ENCODE measurements at regions not wholly inside any gene's neighbourhood (a gene's known extent, or its start where the extent isn't known, plus 50 kb on each side); places are given as distances from the start of the nearest gene placed in this dataset.

DNA sequence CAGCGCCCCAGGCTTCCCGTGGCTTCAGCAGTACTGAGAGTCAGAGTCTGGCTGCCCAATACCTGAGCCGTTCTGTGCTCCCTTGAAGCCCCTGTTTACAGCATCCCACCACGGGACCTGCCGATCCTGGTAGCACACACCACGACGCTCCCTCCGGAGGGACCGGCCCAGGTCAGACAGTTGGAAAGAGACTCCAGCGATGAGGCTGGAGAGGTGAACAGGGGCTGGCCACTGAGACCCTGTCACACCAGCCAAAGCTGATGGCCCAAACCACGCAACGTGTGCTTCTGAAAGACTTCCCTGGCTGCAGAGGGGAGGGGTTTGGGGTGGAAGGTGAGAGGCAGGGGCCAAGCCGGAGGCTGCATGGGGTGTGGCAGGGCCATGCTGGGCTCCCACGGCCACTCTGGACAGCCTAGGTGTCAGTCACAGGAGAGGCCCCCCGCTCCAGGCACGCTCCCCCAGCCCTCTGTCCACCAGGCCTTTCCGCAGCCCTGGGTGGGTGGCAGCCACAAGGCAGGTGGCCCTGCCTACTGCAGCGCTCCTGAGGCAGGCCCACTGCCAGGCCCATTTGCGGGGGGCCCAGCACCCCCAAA lies 140.2 kb upstream of the CHST15 start:
- H3K4me3 Mint-ChIP-seq, result no peak overlapping the region

DNA sequence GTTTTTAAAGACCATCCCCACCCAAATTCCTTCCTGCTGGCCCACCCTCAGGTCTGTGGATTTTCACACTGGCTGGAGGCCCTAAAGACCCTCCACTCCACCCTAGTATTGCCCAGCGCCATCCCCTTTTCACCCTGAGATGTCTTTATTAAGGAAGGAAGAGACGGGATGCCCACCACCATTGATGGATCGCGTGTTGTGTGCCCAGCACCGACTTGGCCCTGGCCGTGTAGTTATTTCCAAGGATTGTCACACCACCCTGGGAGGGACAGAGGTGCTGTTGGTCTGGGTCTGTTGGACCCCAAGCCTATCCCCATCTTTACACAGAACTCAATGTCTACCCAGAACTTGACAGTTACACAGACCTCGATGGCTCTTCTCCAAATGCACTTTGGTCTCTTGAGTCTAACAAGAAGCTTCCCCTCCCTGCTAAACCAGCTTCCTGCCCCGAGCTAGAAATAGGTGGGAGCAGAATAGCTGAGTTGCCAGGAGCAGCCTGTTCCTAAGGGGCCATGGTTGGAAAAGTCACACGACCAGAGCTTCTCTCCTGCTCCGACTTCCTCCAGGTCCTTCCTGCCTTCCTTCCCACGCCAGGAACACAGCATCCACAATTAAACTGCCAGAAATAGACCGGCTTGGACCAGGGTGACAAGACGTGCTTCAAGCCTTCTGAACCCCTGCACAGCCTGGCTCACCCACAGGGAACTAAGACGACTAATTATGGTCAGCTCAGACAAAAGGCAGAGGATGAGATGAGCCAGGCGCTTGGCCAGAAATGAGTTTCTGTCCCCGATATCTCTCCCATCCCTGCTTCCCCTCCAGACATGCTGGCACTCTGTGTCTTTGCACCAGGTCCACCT lies 139.5 kb upstream of the CHST15 start:
- no peaks in the 10 kb centered on the region for H3K36me3 ChIP-seq (ENCODE audit: control insufficient read depth in 2 of 2, extremely low read depth in 1 of 2, insufficient read depth in 1 of 2, low read length in 1 of 2)
- Mint-ChIP-seq H3K27ac (no peak overlapping the region), H3K4me3 (no peak overlapping the region), H3K9me3 (peaks cover 0 to 3% (median 0%) of the 10 kb centered on the region in 3 donors), H3K36me3 (no peaks in the 10 kb centered on the region), H3K27me3 (no peaks in the 10 kb centered on the region), H3K4me1 (peaks cover 0 to 6% (median 0%) of the 10 kb centered on the region in 3 donors)
- no peaks in the 10 kb centered on the region for H3K4me1 ChIP-seq (ENCODE audit: control insufficient read depth in 1 of 2, extremely low read depth in 1 of 2, insufficient read depth in 2 of 2, low read length in 2 of 2)
- WGBS (ENCODE audit: insufficient coverage), result 51% methylated on average over 10 of the region's 16 CpGs
- ATAC-seq (replicated peaks in 1 of 4) (peak in 1 of 4 experiments; percentile 26), DNase-seq (peak in 1 of 35 experiments; percentile 3)
- no peaks in the 10 kb centered on the region for H3K9me3 ChIP-seq
- H3K27me3 ChIP-seq (replicated peaks in 1 of 2; ENCODE audit: control insufficient read depth in 2 of 2, extremely low read depth in 1 of 2, insufficient read depth in 2 of 2, low read length in 1 of 2), result no peaks in the 10 kb centered on the region
- POLR2A ChIA-PET, result no interaction called here
- no peak overlapping the region for H3K4me3 ChIP-seq (ENCODE audit: control insufficient read depth in 1 of 2, extremely low read depth in 1 of 2, low read length in 1 of 2)
- CTCF ChIA-PET, result interaction anchor here in 1 of 2 donors (0.6 kb wide), 1 partner anchor 24 kb away, joined by 5 read pairs; no protein-coding TSS in a partner anchor
- no peak overlapping the region for H3K27ac ChIP-seq (ENCODE audit: low read length)

More for the DNA sequence above, 140.2 kb upstream of the CHST15 start:
- Histone ChIP-seq H3K4me1 (ENCODE audit: control insufficient read depth in 1 of 2, extremely low read depth in 1 of 2, insufficient read depth in 2 of 2, low read length in 2 of 2) (no peaks in the 10 kb centered on the region), H3K9me3 (no peaks in the 10 kb centered on the region), H3K4me3 (ENCODE audit: control insufficient read depth in 1 of 2, extremely low read depth in 1 of 2, low read length in 1 of 2) (no peak overlapping the region), H3K27me3 (replicated peaks in 1 of 2; ENCODE audit: control insufficient read depth in 2 of 2, extremely low read depth in 1 of 2, insufficient read depth in 2 of 2, low read length in 1 of 2) (no peaks in the 10 kb centered on the region), H3K27ac (ENCODE audit: low read length) (no peak overlapping the region), H3K36me3 (ENCODE audit: control insufficient read depth in 2 of 2, extremely low read depth in 1 of 2, insufficient read depth in 1 of 2, low read length in 1 of 2) (no peaks in the 10 kb centered on the region)
- ATAC-seq (replicated peaks in 1 of 4) (no peak), DNase-seq (no peak)
- Mint-ChIP-seq H3K27me3 (no peaks in the 10 kb centered on the region), H3K27ac (no peak overlapping the region), H3K4me1 (peaks cover 0 to 6% (median 0%) of the 10 kb centered on the region in 3 donors), H3K36me3 (no peaks in the 10 kb centered on the region), H3K9me3 (peaks cover 0 to 3% (median 0%) of the 10 kb centered on the region in 3 donors)
- ChIA-PET CTCF (interaction anchor here in 1 of 2 donors (0.6 kb wide), 1 partner anchor 24 kb away, joined by 5 read pairs; no protein-coding TSS in a partner anchor), POLR2A (no interaction called here)
- 90% methylated on average over 16 of the region's 19 CpGs for WGBS (ENCODE audit: insufficient coverage)

DNA sequence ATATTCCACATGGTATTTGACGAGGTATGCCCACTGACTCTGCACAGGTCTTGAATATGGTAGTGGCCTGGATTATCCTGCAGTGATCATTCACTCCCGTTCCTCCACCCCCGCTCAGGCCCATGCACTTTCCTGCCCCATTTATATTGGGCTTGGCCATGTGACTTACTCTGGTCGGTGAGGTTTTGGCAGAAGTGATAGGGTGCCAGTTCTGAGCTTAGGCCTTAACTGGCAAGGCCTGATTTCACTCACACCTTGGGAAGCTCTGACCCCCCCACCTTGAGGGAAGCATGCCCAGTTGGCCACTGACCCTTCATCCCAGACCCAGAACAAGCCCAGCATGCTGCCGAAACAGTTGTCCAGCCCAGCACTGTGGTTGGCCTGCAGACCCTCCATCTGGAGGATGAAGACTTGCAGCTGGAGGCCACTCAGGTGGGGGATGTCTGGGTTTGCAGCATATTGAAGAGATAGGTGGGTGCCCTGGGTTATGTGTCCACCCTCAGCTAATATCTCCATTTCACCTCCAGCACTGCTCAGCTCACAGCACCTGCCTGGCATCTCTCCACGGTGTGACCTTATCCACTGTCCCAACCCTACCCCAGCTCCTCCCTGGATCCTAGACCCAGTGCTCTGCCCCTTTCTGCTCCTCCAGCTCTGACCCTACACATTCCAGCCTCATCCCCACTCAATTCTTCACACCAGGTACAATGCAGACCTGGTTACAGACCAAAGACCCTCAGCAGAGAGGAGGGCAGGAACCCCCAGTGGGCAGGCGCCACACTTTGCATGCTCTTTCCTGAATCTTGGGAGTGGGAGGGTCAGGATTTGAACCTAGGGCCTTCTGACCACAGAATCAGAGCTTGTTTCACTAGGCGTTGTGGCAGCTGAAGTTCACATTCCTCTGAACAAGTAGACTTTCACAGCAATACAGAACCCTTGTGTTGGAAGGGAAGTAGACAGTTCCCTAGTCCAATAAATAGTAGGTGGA lies 138.1 kb upstream of the CHST15 start:
- ChIA-PET CTCF (interaction anchor here in 1 of 2 donors (0.6 to 1.2 kb wide), 3 partner anchors 9 to 185 kb away, joined by 3 to 5 read pairs (median 3); no protein-coding TSS in a partner anchor), POLR2A (no interaction called here)
- ATAC-seq (replicated peaks in 1 of 4) (peak; percentile 42 to 63 (median 58)), DNase-seq (peak in 31 of 35 experiments; percentile 11 to 80 (median 66))
- peak overlapping the region in 1 of 2 donors; percentile 17 for H3K27ac Mint-ChIP-seq
- Histone ChIP-seq H3K9me3 (no peaks in the 10 kb centered on the region), H3K4me3 (ENCODE audit: control insufficient read depth in 1 of 2, extremely low read depth in 1 of 2, low read length in 1 of 2) (no peak overlapping the region), H3K27me3 (replicated peaks in 1 of 2; ENCODE audit: control insufficient read depth in 2 of 2, extremely low read depth in 1 of 2, insufficient read depth in 2 of 2, low read length in 1 of 2) (no peaks in the 10 kb centered on the region), H3K4me1 (ENCODE audit: control insufficient read depth in 1 of 2, extremely low read depth in 1 of 2, insufficient read depth in 2 of 2, low read length in 2 of 2) (no peaks in the 10 kb centered on the region), H3K36me3 (ENCODE audit: control insufficient read depth in 2 of 2, extremely low read depth in 1 of 2, insufficient read depth in 1 of 2, low read length in 1 of 2) (no peaks in the 10 kb centered on the region), H3K27ac (ENCODE audit: low read length) (no peak overlapping the region)
- H3K4me1 Mint-ChIP-seq, result peaks cover 0 to 13% (median 0%) of the 10 kb centered on the region in 3 donors
- WGBS (ENCODE audit: insufficient coverage), result 85% methylated on average over 3 of the region's 8 CpGs
- no peaks in the 10 kb centered on the region for H3K27me3 Mint-ChIP-seq
- peak overlapping the region in 1 of 3 donors; percentile 25 for H3K4me3 Mint-ChIP-seq
- H3K36me3 Mint-ChIP-seq, result no peaks in the 10 kb centered on the region
- H3K9me3 Mint-ChIP-seq, result peaks cover 0 to 3% (median 0%) of the 10 kb centered on the region in 3 donors

- Histone ChIP-seq H3K27ac (ENCODE audit: low read length) (no peak overlapping the region), H3K27me3 (replicated peaks in 1 of 2; ENCODE audit: control insufficient read depth in 2 of 2, extremely low read depth in 1 of 2, insufficient read depth in 2 of 2, low read length in 1 of 2) (no peaks in the 10 kb centered on the region), H3K4me1 (ENCODE audit: control insufficient read depth in 1 of 2, extremely low read depth in 1 of 2, insufficient read depth in 2 of 2, low read length in 2 of 2) (no peaks in the 10 kb centered on the region), H3K9me3 (no peaks in the 10 kb centered on the region), H3K36me3 (ENCODE audit: control insufficient read depth in 2 of 2, extremely low read depth in 1 of 2, insufficient read depth in 1 of 2, low read length in 1 of 2) (no peaks in the 10 kb centered on the region), H3K4me3 (ENCODE audit: control insufficient read depth in 1 of 2, extremely low read depth in 1 of 2, low read length in 1 of 2) (no peak overlapping the region)
- peak overlapping the region in 1 of 3 donors; percentile 25 for H3K4me3 Mint-ChIP-seq
- no peak overlapping the region for H3K27ac Mint-ChIP-seq
- H3K4me1 Mint-ChIP-seq, result peaks cover 0 to 18% (median 0%) of the 10 kb centered on the region in 3 donors
- no peaks in the 10 kb centered on the region for H3K36me3 Mint-ChIP-seq
- CTCF ChIA-PET, result interaction anchor here in 1 of 2 donors (1.2 kb wide), 1 partner anchor 8 kb away, joined by 5 read pairs; no protein-coding TSS in a partner anchor
- ATAC-seq (replicated peaks in 1 of 4) (peak in 1 of 4 experiments; percentile 1), DNase-seq (no peak)
- H3K9me3 Mint-ChIP-seq, result peaks cover 0 to 7% (median 0%) of the 10 kb centered on the region in 3 donors
- no peaks in the 10 kb centered on the region for H3K27me3 Mint-ChIP-seq
- 94% methylated on average over 11 of the region's 11 CpGs for WGBS (ENCODE audit: insufficient coverage)
- POLR2A ChIA-PET, result no interaction called here
Observed at GRCh38 chr10:124230635-124231167, 137.3 kb upstream of the CHST15 start.

DNA sequence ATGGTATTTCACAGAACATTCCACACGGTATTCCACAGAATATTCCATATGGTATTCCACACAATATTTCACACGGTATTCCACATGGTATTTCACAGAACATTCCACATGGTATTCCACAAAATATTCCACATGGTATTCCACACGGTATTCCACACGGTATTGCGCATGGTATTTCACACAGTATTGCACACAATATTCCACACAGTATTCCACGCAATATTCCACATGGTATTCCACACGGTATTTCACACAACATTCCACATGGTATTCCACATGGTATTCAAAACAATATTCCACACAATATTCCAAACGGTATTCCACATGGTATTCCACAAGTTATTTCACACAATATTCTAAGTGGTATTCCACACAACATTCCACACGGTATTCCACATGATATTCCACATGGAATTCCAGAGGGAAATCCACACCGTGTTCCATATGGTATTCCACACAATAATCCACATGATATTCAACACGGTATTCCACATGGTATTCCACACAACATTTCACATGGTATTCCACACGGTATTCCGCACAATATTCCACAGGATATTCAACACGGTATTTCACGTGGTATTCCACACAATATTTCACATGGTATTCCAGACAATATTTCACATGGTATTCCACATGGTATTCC lies 136.7 kb upstream of the CHST15 start:
- H3K9me3 ChIP-seq, result no peaks in the 10 kb centered on the region
- no peaks in the 10 kb centered on the region for H3K4me1 ChIP-seq (ENCODE audit: control insufficient read depth in 1 of 2, extremely low read depth in 1 of 2, insufficient read depth in 2 of 2, low read length in 2 of 2)
- WGBS (ENCODE audit: insufficient coverage), result 82% methylated on average over 14 of the region's 15 CpGs
- no peak overlapping the region for H3K27ac ChIP-seq (ENCODE audit: low read length)
- no peak for ATAC-seq (replicated peaks in 1 of 4)
- Mint-ChIP-seq H3K27ac (no peak overlapping the region), H3K4me1 (peaks cover 0 to 19% (median 0%) of the 10 kb centered on the region in 3 donors), H3K27me3 (no peaks in the 10 kb centered on the region), H3K9me3 (peaks cover 0 to 7% (median 0%) of the 10 kb centered on the region in 3 donors), H3K36me3 (no peaks in the 10 kb centered on the region), H3K4me3 (no peak overlapping the region)
- H3K36me3 ChIP-seq (ENCODE audit: control insufficient read depth in 2 of 2, extremely low read depth in 1 of 2, insufficient read depth in 1 of 2, low read length in 1 of 2), result no peaks in the 10 kb centered on the region
- no peak overlapping the region for H3K4me3 ChIP-seq (ENCODE audit: control insufficient read depth in 1 of 2, extremely low read depth in 1 of 2, low read length in 1 of 2)
- no peaks in the 10 kb centered on the region for H3K27me3 ChIP-seq (replicated peaks in 1 of 2; ENCODE audit: control insufficient read depth in 2 of 2, extremely low read depth in 1 of 2, insufficient read depth in 2 of 2, low read length in 1 of 2)
- ChIA-PET CTCF (no interaction called here), POLR2A (no interaction called here)
- no peak for DNase-seq

Measured in T-cell (primary cell).